Fibroblast of pulmonary artery (primary cell): ENCODE measurements at regions not wholly inside any gene's neighbourhood (a gene's known extent, or its start where the extent isn't known, plus 50 kb on each side); places are given as distances from the start of the nearest gene placed in this dataset.

ENCODE experiments used
- DNase-seq: peaks from one replicate; pipeline ENCODE4 v3.0.0-alpha.2; 2010; ENCODE audit warnings: low read depth
- H3K4me3 ChIP-seq: replicated peaks from 2 replicates; pipeline ENCODE4 v1.5.1; 2011; ENCODE audit warnings: low read depth, mild to moderate bottlenecking, control low read depth, low read length, moderate library complexity
- TF ChIP-seq, protein P1 (sequence below): IDR thresholded peaks from 2 replicates; pipeline ENCODE4 v1.5.1; 2011; ENCODE audit warnings: mild to moderate bottlenecking, control low read depth, low read length, inconsistent platforms; ENCODE audit errors: missing control alignments

DNA sequence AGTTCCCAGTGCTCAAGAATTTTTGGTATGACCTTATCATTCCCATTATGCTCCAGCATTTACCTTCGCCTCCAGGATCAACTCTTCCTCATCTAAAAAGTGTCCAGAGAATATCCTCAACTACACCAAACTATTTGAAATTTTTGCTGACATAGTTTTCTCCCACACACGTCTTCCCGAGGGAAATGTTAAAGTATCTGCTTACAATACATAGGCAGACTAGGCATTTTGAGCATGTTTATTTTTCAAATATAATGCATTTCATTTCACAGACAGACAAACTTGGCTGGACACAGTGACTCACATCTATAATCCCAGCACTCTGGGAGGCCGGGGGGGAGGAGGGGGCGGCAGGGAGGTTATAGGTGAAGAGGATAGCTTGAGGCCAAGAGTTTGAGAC is 177.1 kb upstream of the TRIM24 start:
- DNase-seq: peak; percentile 39
- no peak overlapping the region for H3K4me3 ChIP-seq
- TF ChIP-seq, protein P1, sequence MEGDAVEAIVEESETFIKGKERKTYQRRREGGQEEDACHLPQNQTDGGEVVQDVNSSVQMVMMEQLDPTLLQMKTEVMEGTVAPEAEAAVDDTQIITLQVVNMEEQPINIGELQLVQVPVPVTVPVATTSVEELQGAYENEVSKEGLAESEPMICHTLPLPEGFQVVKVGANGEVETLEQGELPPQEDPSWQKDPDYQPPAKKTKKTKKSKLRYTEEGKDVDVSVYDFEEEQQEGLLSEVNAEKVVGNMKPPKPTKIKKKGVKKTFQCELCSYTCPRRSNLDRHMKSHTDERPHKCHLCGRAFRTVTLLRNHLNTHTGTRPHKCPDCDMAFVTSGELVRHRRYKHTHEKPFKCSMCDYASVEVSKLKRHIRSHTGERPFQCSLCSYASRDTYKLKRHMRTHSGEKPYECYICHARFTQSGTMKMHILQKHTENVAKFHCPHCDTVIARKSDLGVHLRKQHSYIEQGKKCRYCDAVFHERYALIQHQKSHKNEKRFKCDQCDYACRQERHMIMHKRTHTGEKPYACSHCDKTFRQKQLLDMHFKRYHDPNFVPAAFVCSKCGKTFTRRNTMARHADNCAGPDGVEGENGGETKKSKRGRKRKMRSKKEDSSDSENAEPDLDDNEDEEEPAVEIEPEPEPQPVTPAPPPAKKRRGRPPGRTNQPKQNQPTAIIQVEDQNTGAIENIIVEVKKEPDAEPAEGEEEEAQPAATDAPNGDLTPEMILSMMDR: no peak

- no peak overlapping the region for H3K4me3 ChIP-seq
- no peak for DNase-seq
- TF ChIP-seq, protein P1: no peak
Observed at GRCh38 chr7:138285129-138285528, 174.9 kb upstream of the TRIM24 start.

DNA sequence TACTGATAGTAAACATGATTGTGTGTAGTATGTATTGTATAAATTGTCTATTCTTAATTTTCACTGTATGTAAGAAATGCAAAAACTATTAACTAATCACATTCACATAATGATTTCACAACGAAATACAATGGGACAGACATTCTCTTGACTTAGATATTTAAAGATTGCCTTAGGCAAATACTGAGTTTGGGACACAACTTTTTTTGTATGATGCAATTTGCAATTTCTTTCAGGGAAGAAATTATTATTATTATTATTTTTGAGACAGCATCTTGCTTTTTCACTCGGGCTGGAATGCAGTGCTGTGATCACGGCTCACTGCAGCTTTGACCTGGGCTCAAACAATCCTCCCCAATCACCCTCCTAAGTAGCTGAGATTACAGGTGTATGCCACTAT is 173.2 kb upstream of the TRIM24 start:
- DNase-seq: no peak
- TF ChIP-seq, protein P1: no peak
- H3K4me3 ChIP-seq: no peak overlapping the region

DNA sequence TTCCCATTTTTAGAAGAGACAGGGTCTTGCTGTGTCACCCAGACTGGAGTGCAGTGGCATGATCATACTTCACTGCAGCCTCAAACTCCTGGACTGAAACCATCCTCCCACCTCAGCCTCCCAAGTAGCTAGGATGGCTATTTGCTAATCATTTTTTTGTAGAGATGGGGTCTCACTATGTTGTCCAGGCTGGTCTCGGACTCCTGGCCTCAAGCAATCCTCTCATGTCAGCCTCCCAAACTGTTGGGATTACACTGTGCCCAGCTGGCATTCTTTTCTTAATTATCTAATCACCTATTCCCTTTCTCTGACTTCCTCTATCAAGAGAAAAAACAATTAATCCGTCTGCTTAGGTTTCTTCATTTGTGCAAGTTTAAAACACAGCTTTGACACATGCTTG is 172.5 kb upstream of the TRIM24 start:
- DNase-seq: no peak
- TF ChIP-seq, protein P1: no peak
- no peak overlapping the region for H3K4me3 ChIP-seq

- H3K4me3 ChIP-seq: no peak overlapping the region
- TF ChIP-seq, protein P1: no peak
- DNase-seq: no peak
Observed at GRCh38 chr7:138289082-138289481, 171.0 kb upstream of the TRIM24 start.

GRCh38 chr7:138289864-138290263 is 170.2 kb upstream of the TRIM24 start:
- no peak overlapping the region for H3K4me3 ChIP-seq
- TF ChIP-seq, protein P1: no peak

GRCh38 chr7:138292951-138293350 is 167.1 kb upstream of the TRIM24 start:
- TF ChIP-seq, protein P1: no peak
- H3K4me3 ChIP-seq: no peak overlapping the region
- DNase-seq: no peak

More at GRCh38 chr7:138289864-138290263, 170.2 kb upstream of the TRIM24 start:
- no peak for DNase-seq
